ENCODE measurements at regions not wholly inside any gene's neighbourhood (a gene's known extent, or its start where the extent isn't known, plus 50 kb on each side); places are given as distances from the start of the nearest gene placed in this dataset.
"Not testable (repeated sequence)": the region's sequence is repeated elsewhere in the genome, so short reads cannot be mapped to it uniquely, and the experiment has no call there.

- H3K4me3 ChIP-seq (ENCODE audit: low read length): no peak overlapping the region
- no peaks in the 10 kb centered on the region for H3K9me3 ChIP-seq (ENCODE audit: control insufficient read depth, insufficient read depth, low read length)
- H3K36me3 ChIP-seq (ENCODE audit: control insufficient read depth, insufficient read depth, low read length): no peaks in the 10 kb centered on the region
- WGBS (ENCODE audit: insufficient coverage, insufficient read length): no CpG with 5 or more reads among the region's 2 CpGs
- H3K27ac ChIP-seq (ENCODE audit: low read length): no peak overlapping the region
- H3K27me3 ChIP-seq (ENCODE audit: control insufficient read depth, insufficient read depth, low read length): no peaks in the 10 kb centered on the region
- DNase-seq (ENCODE audit: low read depth, low spot score): no peak
- H3K4me1 ChIP-seq (ENCODE audit: control insufficient read depth, insufficient read depth, low read length): peaks cover 2% of the 10 kb centered on the region; the same call in 1 of the 2 replicates
Observed at GRCh38 chr14:97155320-97155719, 358.1 kb downstream of the VRK1 start.

GRCh38 chr14:97155814-97156213 lies 358.6 kb downstream of the VRK1 start:
- no peak for DNase-seq (ENCODE audit: low read depth, low spot score)
- no CpG with 5 or more reads among the region's 4 CpGs for WGBS (ENCODE audit: insufficient coverage, insufficient read length)
- no peaks in the 10 kb centered on the region for H3K9me3 ChIP-seq (ENCODE audit: control insufficient read depth, insufficient read depth, low read length)
- H3K4me3 ChIP-seq (ENCODE audit: low read length): no peak overlapping the region
- H3K4me1 ChIP-seq (ENCODE audit: control insufficient read depth, insufficient read depth, low read length): peaks cover 2% of the 10 kb centered on the region; the same call in 1 of the 2 replicates
- no peaks in the 10 kb centered on the region for H3K27me3 ChIP-seq (ENCODE audit: control insufficient read depth, insufficient read depth, low read length)
- no peaks in the 10 kb centered on the region for H3K36me3 ChIP-seq (ENCODE audit: control insufficient read depth, insufficient read depth, low read length)
- no peak overlapping the region for H3K27ac ChIP-seq (ENCODE audit: low read length)

GRCh38 chr14:97156705-97157104 lies 359.5 kb downstream of the VRK1 start:
- Histone ChIP-seq H3K9me3 (ENCODE audit: control insufficient read depth, insufficient read depth, low read length) (no peaks in the 10 kb centered on the region), H3K4me1 (ENCODE audit: control insufficient read depth, insufficient read depth, low read length) (peaks cover 2% of the 10 kb centered on the region; the same call in 1 of the 2 replicates), H3K27me3 (ENCODE audit: control insufficient read depth, insufficient read depth, low read length) (no peaks in the 10 kb centered on the region), H3K27ac (ENCODE audit: low read length) (no peak overlapping the region), H3K36me3 (ENCODE audit: control insufficient read depth, insufficient read depth, low read length) (no peaks in the 10 kb centered on the region), H3K4me3 (ENCODE audit: low read length) (no peak overlapping the region)
- WGBS (ENCODE audit: insufficient coverage, insufficient read length): no CpG with 5 or more reads among the region's 5 CpGs
- no peak for DNase-seq (ENCODE audit: low read depth, low spot score)

GRCh38 chr14:97158102-97158501 lies 360.9 kb downstream of the VRK1 start:
- no peak for DNase-seq (ENCODE audit: low read depth, low spot score)
- H3K4me3 ChIP-seq (ENCODE audit: low read length): no peak overlapping the region
- H3K9me3 ChIP-seq (ENCODE audit: control insufficient read depth, insufficient read depth, low read length): no peaks in the 10 kb centered on the region
- H3K27me3 ChIP-seq (ENCODE audit: control insufficient read depth, insufficient read depth, low read length): no peaks in the 10 kb centered on the region
- WGBS (ENCODE audit: insufficient coverage, insufficient read length): no CpG with 5 or more reads among the region's 1 CpG
- no peaks in the 10 kb centered on the region for H3K36me3 ChIP-seq (ENCODE audit: control insufficient read depth, insufficient read depth, low read length)
- peaks cover 2% of the 10 kb centered on the region; the same call in 1 of the 2 replicates for H3K4me1 ChIP-seq (ENCODE audit: control insufficient read depth, insufficient read depth, low read length)
- no peak overlapping the region for H3K27ac ChIP-seq (ENCODE audit: low read length)

- no peak for DNase-seq (ENCODE audit: low read depth, low spot score)
- Histone ChIP-seq H3K4me1 (ENCODE audit: control insufficient read depth, insufficient read depth, low read length) (peaks cover 2% of the 10 kb centered on the region; the same call in 1 of the 2 replicates), H3K36me3 (ENCODE audit: control insufficient read depth, insufficient read depth, low read length) (no peaks in the 10 kb centered on the region), H3K9me3 (ENCODE audit: control insufficient read depth, insufficient read depth, low read length) (no peaks in the 10 kb centered on the region), H3K27me3 (ENCODE audit: control insufficient read depth, insufficient read depth, low read length) (no peaks in the 10 kb centered on the region), H3K4me3 (ENCODE audit: low read length) (no peak overlapping the region), H3K27ac (ENCODE audit: low read length) (no peak overlapping the region)
- WGBS (ENCODE audit: insufficient coverage, insufficient read length): no CpG with 5 or more reads among the region's 4 CpGs
Observed at GRCh38 chr14:97159124-97159523, 361.9 kb downstream of the VRK1 start.

GRCh38 chr14:97162621-97163020 lies 365.4 kb downstream of the VRK1 start:
- Histone ChIP-seq H3K36me3 (ENCODE audit: control insufficient read depth, insufficient read depth, low read length) (no peaks in the 10 kb centered on the region), H3K4me1 (ENCODE audit: control insufficient read depth, insufficient read depth, low read length) (no peaks in the 10 kb centered on the region), H3K27ac (ENCODE audit: low read length) (no peak overlapping the region), H3K9me3 (ENCODE audit: control insufficient read depth, insufficient read depth, low read length) (no peaks in the 10 kb centered on the region), H3K27me3 (ENCODE audit: control insufficient read depth, insufficient read depth, low read length) (no peaks in the 10 kb centered on the region), H3K4me3 (ENCODE audit: low read length) (no peak overlapping the region)
- no CpG with 5 or more reads among the region's 6 CpGs for WGBS (ENCODE audit: insufficient coverage, insufficient read length)
- DNase-seq (ENCODE audit: low read depth, low spot score): no peak

GRCh38 chr14:97164021-97164420 lies 366.8 kb downstream of the VRK1 start:
- no CpG with 5 or more reads among the region's 6 CpGs for WGBS (ENCODE audit: insufficient coverage, insufficient read length)
- H3K4me3 ChIP-seq (ENCODE audit: low read length): no peak overlapping the region

GRCh38 chr14:97166497-97166896 lies 369.3 kb downstream of the VRK1 start:
- Histone ChIP-seq H3K9me3 (ENCODE audit: control insufficient read depth, insufficient read depth, low read length) (no peaks in the 10 kb centered on the region), H3K4me1 (ENCODE audit: control insufficient read depth, insufficient read depth, low read length) (no peaks in the 10 kb centered on the region)
- DNase-seq (ENCODE audit: low read depth, low spot score): no peak

More at GRCh38 chr14:97164021-97164420, 366.8 kb downstream of the VRK1 start:
- Histone ChIP-seq H3K27ac (ENCODE audit: low read length) (no peak overlapping the region), H3K9me3 (ENCODE audit: control insufficient read depth, insufficient read depth, low read length) (no peaks in the 10 kb centered on the region), H3K27me3 (ENCODE audit: control insufficient read depth, insufficient read depth, low read length) (no peaks in the 10 kb centered on the region), H3K4me1 (ENCODE audit: control insufficient read depth, insufficient read depth, low read length) (no peaks in the 10 kb centered on the region), H3K36me3 (ENCODE audit: control insufficient read depth, insufficient read depth, low read length) (no peaks in the 10 kb centered on the region)
- no peak for DNase-seq (ENCODE audit: low read depth, low spot score)

GRCh38 chr14:97167577-97167976 lies 370.4 kb downstream of the VRK1 start:
- H3K36me3 ChIP-seq (ENCODE audit: control insufficient read depth, insufficient read depth, low read length); DNase-seq (ENCODE audit: low read depth, low spot score); H3K27ac ChIP-seq (ENCODE audit: low read length); H3K4me1 ChIP-seq (ENCODE audit: control insufficient read depth, insufficient read depth, low read length); H3K9me3 ChIP-seq (ENCODE audit: control insufficient read depth, insufficient read depth, low read length); H3K4me3 ChIP-seq (ENCODE audit: low read length); H3K27me3 ChIP-seq (ENCODE audit: control insufficient read depth, insufficient read depth, low read length): not testable (repeated sequence)
- WGBS (ENCODE audit: insufficient coverage, insufficient read length): no CpG with 5 or more reads among the region's 3 CpGs

More at GRCh38 chr14:97166497-97166896, 369.3 kb downstream of the VRK1 start:
- no CpG with 5 or more reads among the region's 7 CpGs for WGBS (ENCODE audit: insufficient coverage, insufficient read length)
- no peaks in the 10 kb centered on the region for H3K36me3 ChIP-seq (ENCODE audit: control insufficient read depth, insufficient read depth, low read length)
- no peak overlapping the region for H3K27ac ChIP-seq (ENCODE audit: low read length)
- no peaks in the 10 kb centered on the region for H3K27me3 ChIP-seq (ENCODE audit: control insufficient read depth, insufficient read depth, low read length)
- H3K4me3 ChIP-seq (ENCODE audit: low read length): no peak overlapping the region

- no CpG with 5 or more reads among the region's 2 CpGs for WGBS (ENCODE audit: insufficient coverage, insufficient read length)
- no peak for DNase-seq (ENCODE audit: low read depth, low spot score)
- Histone ChIP-seq H3K4me3 (ENCODE audit: low read length) (no peak overlapping the region), H3K36me3 (ENCODE audit: control insufficient read depth, insufficient read depth, low read length) (no peaks in the 10 kb centered on the region), H3K27me3 (ENCODE audit: control insufficient read depth, insufficient read depth, low read length) (no peaks in the 10 kb centered on the region), H3K9me3 (ENCODE audit: control insufficient read depth, insufficient read depth, low read length) (no peaks in the 10 kb centered on the region), H3K4me1 (ENCODE audit: control insufficient read depth, insufficient read depth, low read length) (no peaks in the 10 kb centered on the region), H3K27ac (ENCODE audit: low read length) (no peak overlapping the region)
Observed at GRCh38 chr14:97172644-97173043, 375.5 kb downstream of the VRK1 start.

GRCh38 chr14:97177016-97177415 lies 379.8 kb downstream of the VRK1 start:
- no peaks in the 10 kb centered on the region for H3K4me1 ChIP-seq (ENCODE audit: control insufficient read depth, insufficient read depth, low read length)
- no peaks in the 10 kb centered on the region for H3K9me3 ChIP-seq (ENCODE audit: control insufficient read depth, insufficient read depth, low read length)
- no CpG with 5 or more reads among the region's 6 CpGs for WGBS (ENCODE audit: insufficient coverage, insufficient read length)
- H3K4me3 ChIP-seq (ENCODE audit: low read length): no peak overlapping the region
- DNase-seq (ENCODE audit: low read depth, low spot score): no peak
- H3K27me3 ChIP-seq (ENCODE audit: control insufficient read depth, insufficient read depth, low read length): no peaks in the 10 kb centered on the region
- no peaks in the 10 kb centered on the region for H3K36me3 ChIP-seq (ENCODE audit: control insufficient read depth, insufficient read depth, low read length)
- H3K27ac ChIP-seq (ENCODE audit: low read length): no peak overlapping the region
